ENCODE measurements at regions not wholly inside any gene's neighbourhood (a gene's known extent, or its start where the extent isn't known, plus 50 kb on each side); places are given as distances from the start of the nearest gene placed in this dataset.

DNA sequence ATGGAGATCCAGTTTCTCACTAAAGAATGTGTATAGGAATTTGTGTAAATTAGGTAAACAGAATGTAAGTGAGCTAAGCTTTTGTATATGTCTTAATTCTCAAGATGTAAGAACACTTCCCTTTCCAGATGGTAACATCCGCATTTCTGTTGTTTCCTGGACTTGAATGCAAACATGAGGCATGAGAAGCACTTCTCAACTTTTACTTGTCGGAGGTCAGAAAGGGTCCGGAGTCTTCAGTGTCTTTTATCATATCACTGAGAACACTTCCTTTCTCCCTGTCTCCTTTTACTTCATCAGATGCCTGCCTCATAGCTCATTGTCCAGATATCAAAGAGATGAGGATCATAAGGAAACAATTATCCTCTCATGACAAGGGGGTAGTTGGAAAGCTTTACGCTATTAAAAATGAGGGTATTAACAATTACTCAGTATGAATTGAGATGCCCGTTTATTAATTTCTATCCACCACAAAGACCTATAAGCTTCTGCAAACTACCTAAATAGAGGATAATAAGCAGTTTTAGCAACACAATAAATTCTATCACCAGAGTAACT, 214.1 kb upstream of the FLRT2 start:
- TF ChIP-seq, protein P1, sequence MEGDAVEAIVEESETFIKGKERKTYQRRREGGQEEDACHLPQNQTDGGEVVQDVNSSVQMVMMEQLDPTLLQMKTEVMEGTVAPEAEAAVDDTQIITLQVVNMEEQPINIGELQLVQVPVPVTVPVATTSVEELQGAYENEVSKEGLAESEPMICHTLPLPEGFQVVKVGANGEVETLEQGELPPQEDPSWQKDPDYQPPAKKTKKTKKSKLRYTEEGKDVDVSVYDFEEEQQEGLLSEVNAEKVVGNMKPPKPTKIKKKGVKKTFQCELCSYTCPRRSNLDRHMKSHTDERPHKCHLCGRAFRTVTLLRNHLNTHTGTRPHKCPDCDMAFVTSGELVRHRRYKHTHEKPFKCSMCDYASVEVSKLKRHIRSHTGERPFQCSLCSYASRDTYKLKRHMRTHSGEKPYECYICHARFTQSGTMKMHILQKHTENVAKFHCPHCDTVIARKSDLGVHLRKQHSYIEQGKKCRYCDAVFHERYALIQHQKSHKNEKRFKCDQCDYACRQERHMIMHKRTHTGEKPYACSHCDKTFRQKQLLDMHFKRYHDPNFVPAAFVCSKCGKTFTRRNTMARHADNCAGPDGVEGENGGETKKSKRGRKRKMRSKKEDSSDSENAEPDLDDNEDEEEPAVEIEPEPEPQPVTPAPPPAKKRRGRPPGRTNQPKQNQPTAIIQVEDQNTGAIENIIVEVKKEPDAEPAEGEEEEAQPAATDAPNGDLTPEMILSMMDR (IDR thresholded peaks at IDR 0.05) = no peak
- no peak for TF ChIP-seq POLR2AphosphoS5 (IDR thresholded peaks at IDR 0.05)
- no peak for TF ChIP-seq POLR2A (IDR thresholded peaks at IDR 0.05)
